GM13977 (cell line): ENCODE measurements at regions not wholly inside any gene's neighbourhood (a gene's known extent, or its start where the extent isn't known, plus 50 kb on each side); places are given as distances from the start of the nearest gene placed in this dataset.

Experiments used
- DNase-seq: peaks from one replicate; pipeline ENCODE4 v3.0.0; 2012; ENCODE audit warnings: low spot score
- CTCF ChIP-seq: IDR thresholded peaks from 2 replicates; pipeline ENCODE4 v1.5.1; 2012; ENCODE audit warnings: mild to moderate bottlenecking, control low read depth; ENCODE audit not compliant: insufficient read depth; ENCODE audit errors: extremely low read depth, missing control alignments
- in situ Hi-C: fragments of 300-500 bp; cut with MboI; formaldehyde crosslinking; loops from one replicate; pipeline ENCODE4 v1.12.0; 2022; ENCODE audit warnings: low sequenced_read_pairs, low pct_unique_long_range_greater_than_20kb, mixed read lengths, inconsistent platforms; ENCODE audit not compliant: unreplicated experiment

- DNase-seq = no peak
- in situ Hi-C loops = no loop called here
- no peak for TF ChIP-seq CTCF
These were observed 224.7 kb upstream of the MIR17HG start for GRCh38 chr13:91122766-91123165.

GRCh38 chr13:91123456-91124127 lies 223.9 kb upstream of the MIR17HG start:
- DNase-seq = no peak
- no peak for TF ChIP-seq CTCF
- in situ Hi-C loops = no loop called here

- no peak for DNase-seq
- no peak for TF ChIP-seq CTCF
- in situ Hi-C loops = loop anchor here (25.0 kb wide), 1 partner anchor 285 kb away; no protein-coding TSS in a partner anchor
These were observed 220.7 kb upstream of the MIR17HG start for GRCh38 chr13:91126806-91127205.

GRCh38 chr13:91127995-91128394 lies 219.5 kb upstream of the MIR17HG start:
- DNase-seq = no peak
- in situ Hi-C loops = loop anchor here (25.0 kb wide), 1 partner anchor 284 kb away; no protein-coding TSS in a partner anchor
- no peak for TF ChIP-seq CTCF

GRCh38 chr13:91132381-91132780 lies 215.1 kb upstream of the MIR17HG start:
- no peak for DNase-seq
- no peak for TF ChIP-seq CTCF
- in situ Hi-C loops = loop anchor here (25.0 kb wide), 1 partner anchor 280 kb away; no protein-coding TSS in a partner anchor

- in situ Hi-C loops = loop anchor here (25.0 kb wide), 1 partner anchor 280 kb away; no protein-coding TSS in a partner anchor
- TF ChIP-seq CTCF = no peak
- no peak for DNase-seq
These were observed 214.7 kb upstream of the MIR17HG start for GRCh38 chr13:91132786-91133185.
